Loucy (cell line): ENCODE measurements at regions not wholly inside any gene's neighbourhood (a gene's known extent, or its start where the extent isn't known, plus 50 kb on each side); places are given as distances from the start of the nearest gene placed in this dataset.

Source experiments
- H2AFZ ChIP-seq: fragments of 200-600 bp; sonication (generic); 2 replicates; pipeline ENCODE4 v1.6.0; 2016; ENCODE audit warnings: antibody characterized with exemption, mild to moderate bottlenecking, low read length, moderate library complexity
- H3F3A ChIP-seq: fragments of 200-600 bp; 2 replicates; pipeline ENCODE4 v1.6.0; 2016; ENCODE audit warnings: antibody characterized with exemption, low read depth, mild to moderate bottlenecking
- H3K27me3 ChIP-seq: fragments of 200-600 bp; sonication (generic); 2 replicates; pipeline ENCODE4 v1.6.1; 2014; ENCODE audit warnings: low read length, mild to moderate bottlenecking; ENCODE audit not compliant: insufficient read depth, poor library complexity, severe bottlenecking
- H3K36me3 ChIP-seq: fragments of 200-600 bp; sonication (generic); 2 replicates; pipeline ENCODE4 v1.6.1; 2016; ENCODE audit warnings: low read length; ENCODE audit not compliant: insufficient read depth
- H3K4me1 ChIP-seq: fragments of 200-600 bp; sonication (generic); 2 replicates; pipeline ENCODE4 v1.5.1; 2014; ENCODE audit warnings: low read length, mild to moderate bottlenecking; ENCODE audit not compliant: insufficient read depth, poor library complexity, severe bottlenecking
- H3K4me2 ChIP-seq: fragments of 200-600 bp; sonication (generic); 2 replicates; pipeline ENCODE4 v1.6.0; 2014; ENCODE audit warnings: antibody characterized with exemption, low read length, low read depth, mild to moderate bottlenecking; ENCODE audit not compliant: poor library complexity, severe bottlenecking
- H3K4me3 ChIP-seq: fragments of 200-600 bp; sonication (generic); 2 replicates; pipeline ENCODE4 v1.5.1; 2014; ENCODE audit warnings: low read length, mild to moderate bottlenecking, mixed read lengths; ENCODE audit not compliant: poor library complexity, severe bottlenecking
- H3K79me2 ChIP-seq: fragments of 200-600 bp; sonication (generic); 2 replicates; pipeline ENCODE4 v1.6.1; 2014; ENCODE audit warnings: low read length; ENCODE audit not compliant: insufficient read depth
- H3K9ac ChIP-seq: fragments of 200-600 bp; sonication (generic); 2 replicates; pipeline ENCODE4 v1.6.0; 2014; ENCODE audit warnings: mild to moderate bottlenecking, low read depth, low read length, moderate library complexity; ENCODE audit not compliant: poor library complexity, severe bottlenecking
- H3K9me2 ChIP-seq: fragments of 200-600 bp; sonication (generic); replicated peaks from 2 replicates; pipeline ENCODE4 v1.6.1; 2016; ENCODE audit warnings: low read depth, low read length, mixed read lengths
- H3K9me3 ChIP-seq: fragments of 200-600 bp; sonication (generic); 2 replicates; pipeline ENCODE4 v1.6.1; 2014; ENCODE audit warnings: mild to moderate bottlenecking, antibody characterized with exemption, low read length, low read depth; ENCODE audit not compliant: insufficient read depth
- H4K20me1 ChIP-seq: fragments of 200-600 bp; sonication (generic); 2 replicates; pipeline ENCODE4 v1.6.0; 2014; ENCODE audit warnings: antibody characterized with exemption, low read length, mild to moderate bottlenecking; ENCODE audit not compliant: insufficient read depth, poor library complexity, severe bottlenecking
- CTCF ChIP-seq: fragments of 200-600 bp; sonication (generic); conservative IDR thresholded peaks from 2 replicates; pipeline ENCODE4 v1.5.1; 2014; ENCODE audit warnings: mild to moderate bottlenecking, antibody characterized with exemption, low read length
- EZH2phosphoT487 ChIP-seq: fragments of 200-600 bp; IDR thresholded peaks from 2 replicates; pipeline ENCODE4 v1.6.1; 2018; ENCODE audit warnings: antibody characterized with exemption, mild to moderate bottlenecking, moderate library complexity, borderline replicate concordance

DNA sequence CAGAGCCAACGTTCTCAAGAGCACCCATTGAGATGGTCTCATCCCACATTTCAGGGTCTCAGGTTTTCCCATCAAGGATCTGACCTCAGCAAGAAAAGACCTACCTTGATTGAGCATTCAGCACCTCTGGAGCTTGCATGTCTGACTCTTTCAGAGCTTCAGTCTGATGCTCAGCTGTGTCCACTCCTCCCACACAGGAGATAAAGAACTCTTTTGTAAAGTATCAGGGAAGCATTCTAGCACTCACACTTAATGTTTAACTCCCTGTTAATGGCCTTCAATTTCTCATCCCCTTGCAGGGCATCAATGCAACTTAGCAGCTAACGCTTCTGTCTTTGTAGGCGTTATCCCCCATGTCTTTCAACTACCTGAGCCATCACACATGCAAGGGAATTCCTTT lies 124.1 kb downstream of the GALC start:
- H3K9me3 ChIP-seq, result no peaks in the 10 kb centered on the region
- no peak overlapping the region for H3K4me3 ChIP-seq
- H3K9ac ChIP-seq, result no peak overlapping the region
- no peaks in the 10 kb centered on the region for H4K20me1 ChIP-seq
- H3K27me3 ChIP-seq, result no peaks in the 10 kb centered on the region
- H3K4me1 ChIP-seq, result no peaks in the 10 kb centered on the region
- H3K4me2 ChIP-seq, result no peak overlapping the region
- no peaks in the 10 kb centered on the region for H3K36me3 ChIP-seq
- TF ChIP-seq EZH2phosphoT487, result no peak
- no peak for TF ChIP-seq CTCF
- no peaks in the 10 kb centered on the region for H3K9me2 ChIP-seq
- H3K79me2 ChIP-seq, result no peaks in the 10 kb centered on the region
- no peak overlapping the region for H2AFZ ChIP-seq
- H3F3A ChIP-seq, result no peaks in the 10 kb centered on the region

- no peaks in the 10 kb centered on the region for H3K4me1 ChIP-seq
- no peaks in the 10 kb centered on the region for H3K79me2 ChIP-seq
- H3K9ac ChIP-seq, result no peak overlapping the region
- no peak overlapping the region for H3K4me3 ChIP-seq
- no peaks in the 10 kb centered on the region for H4K20me1 ChIP-seq
- no peak for TF ChIP-seq CTCF
- no peak for TF ChIP-seq EZH2phosphoT487
- H2AFZ ChIP-seq, result no peak overlapping the region
- H3K9me3 ChIP-seq, result no peaks in the 10 kb centered on the region
- no peaks in the 10 kb centered on the region for H3F3A ChIP-seq
- no peaks in the 10 kb centered on the region for H3K9me2 ChIP-seq
- H3K27me3 ChIP-seq, result no peaks in the 10 kb centered on the region
- no peak overlapping the region for H3K4me2 ChIP-seq
- H3K36me3 ChIP-seq, result no peaks in the 10 kb centered on the region
These were observed 126.9 kb downstream of the GALC start for GRCh38 chr14:87866116-87866515.

GRCh38 chr14:87864356-87865270 lies 128.4 kb downstream of the GALC start:
- TF ChIP-seq CTCF, result no peak
- no peak for TF ChIP-seq EZH2phosphoT487
- Histone ChIP-seq H3K36me3 (no peaks in the 10 kb centered on the region), H3F3A (no peaks in the 10 kb centered on the region), H3K4me3 (no peak overlapping the region), H2AFZ (no peak overlapping the region), H3K9ac (no peak overlapping the region), H3K4me2 (no peak overlapping the region), H3K9me3 (no peaks in the 10 kb centered on the region; the same call in 1 of the 2 replicates), H3K4me1 (no peaks in the 10 kb centered on the region), H3K79me2 (no peaks in the 10 kb centered on the region), H4K20me1 (no peaks in the 10 kb centered on the region), H3K9me2 (no peaks in the 10 kb centered on the region), H3K27me3 (no peaks in the 10 kb centered on the region)
